Panc1 (cell line): ENCODE measurements at regions not wholly inside any gene's neighbourhood (a gene's known extent, or its start where the extent isn't known, plus 50 kb on each side); places are given as distances from the start of the nearest gene placed in this dataset.
A peak's percentile ranks its signal among the peaks of the same experiment; 100 is the strongest.

Experiments used
- ATAC-seq: fragments of 200-7000 bp; cut with Tn5 transposase; 2 replicates; pipeline ENCODE4 v1.9.1; 2020; ENCODE audit warnings: mild to moderate bottlenecking, moderate library complexity
- BruUV-seq: library from RNA; stranded (reverse); fragments of 400-500 nt; replicated peaks from 2 replicates; lab custom pipeline; 2021; lab: Mats Ljungman, UMichigan
- CTCF ChIA-PET: fragments of 300-600 bp; sonication (Branson Sonifier 250); formaldehyde crosslinking; loops from one replicate; lab custom pipeline; 2022; ENCODE audit warnings: antibody characterized with exemption; lab: Charles Lee
- POLR2A ChIA-PET: fragments of 300-600 bp; sonication (Branson Sonifier 250); formaldehyde crosslinking; loops from one replicate; lab custom pipeline; 2022; ENCODE audit warnings: antibody characterized with exemption; lab: Charles Lee
- DNase-seq: peaks from one replicate; pipeline ENCODE4 v3.0.0-alpha.2; 2010; ENCODE audit warnings: low read depth, low spot score
- H3K27ac ChIP-seq: 2 replicates; pipeline ENCODE4 v1.5.1; 2011; ENCODE audit warnings: mild to moderate bottlenecking, low read length, inconsistent platforms
- H3K27me3 ChIP-seq: fragments of 200-500 bp; sonication (Bioruptor generic); 2 replicates; pipeline ENCODE4 v1.6.0; 2014; ENCODE audit warnings: low read length, inconsistent platforms; ENCODE audit not compliant: control insufficient read depth, insufficient read depth
- H3K36me3 ChIP-seq: fragments of 200-500 bp; sonication (Bioruptor generic); 2 replicates; pipeline ENCODE4 v1.5.1; 2014; ENCODE audit warnings: inconsistent platforms, mild to moderate bottlenecking, low read length, moderate library complexity; ENCODE audit not compliant: control insufficient read depth, insufficient read depth
- H3K4me1 ChIP-seq: 2 replicates; pipeline ENCODE4 v1.5.1; 2011; ENCODE audit warnings: inconsistent platforms, mild to moderate bottlenecking, low read length, moderate library complexity; ENCODE audit not compliant: control insufficient read depth, insufficient read depth
- H3K4me3 ChIP-seq, 2 experiments: 2 replicates each; pipeline ENCODE4 v1.5.1; 2011 to 2012; ENCODE audit warnings: low read depth in 2 of 2, low read length in 2 of 2, mild to moderate bottlenecking in 2 of 2, inconsistent platforms in 1 of 2, moderate library complexity in 1 of 2
- H3K9me3 ChIP-seq: fragments of 200-500 bp; sonication (Bioruptor generic); 2 replicates; pipeline ENCODE4 v1.5.1; 2014; ENCODE audit warnings: low read depth, mild to moderate bottlenecking, inconsistent platforms, low read length, moderate library complexity; ENCODE audit not compliant: control insufficient read depth, insufficient read depth
- CTCF ChIP-seq: fragments of 450-650 bp; IDR thresholded peaks from 2 replicates; pipeline ENCODE4 v1.5.1; 2017; ENCODE audit warnings: mild to moderate bottlenecking
- POLR2AphosphoS5 ChIP-seq: IDR thresholded peaks from 2 replicates; pipeline ENCODE4 v1.6.1; 2012; ENCODE audit warnings: mild to moderate bottlenecking, low read depth, low read length, moderate library complexity
- REST ChIP-seq, 2 experiments: IDR thresholded peaks; 2 replicates each; pipeline ENCODE4 v1.6.1; 2011 to 2012; ENCODE audit warnings: low read depth in 2 of 2, control low read depth in 1 of 2, low read length in 1 of 2, mild to moderate bottlenecking in 1 of 2, moderate library complexity in 1 of 2; ENCODE audit not compliant: insufficient read depth in 1 of 2
- SIN3A ChIP-seq: IDR thresholded peaks from 2 replicates; pipeline ENCODE4 v1.6.1; 2012; ENCODE audit warnings: low read depth, mild to moderate bottlenecking, low read length, moderate library complexity, borderline replicate concordance; ENCODE audit not compliant: insufficient read depth
- TCF7L2 ChIP-seq: IDR thresholded peaks from 2 replicates; pipeline ENCODE4 v1.6.1; 2011; ENCODE audit warnings: mild to moderate bottlenecking, low read depth, low read length, inconsistent platforms
- in situ Hi-C: cut with HindIII; loops from 2 replicates; pipeline ENCODE4 v1.10.0; 2016; ENCODE audit warnings: low sequenced_read_pairs, low pct_unique_long_range_greater_than_20kb
- intact Hi-C: fragments of 100-400 bp; cut with micrococcal nuclease; formaldehyde crosslinking; loops from one replicate; pipeline ENCODE4 v1.10.0; 2022; ENCODE audit not compliant: unreplicated experiment

GRCh38 chr6:169933251-169933821 is 181.9 kb downstream of the ERMARD start:
- CTCF ChIA-PET, result no interaction called here
- no peaks in the 10 kb centered on the region for H3K36me3 ChIP-seq
- no peak for ATAC-seq
- no peak for DNase-seq
- TF ChIP-seq TCF7L2 (no peak), CTCF (no peak), POLR2AphosphoS5 (no peak), REST (IDR thresholded peaks at IDR 0.05; ENCODE audit: insufficient read depth in 1 of 2, low read depth in 2 of 2, low read length in 1 of 2) (no peak), SIN3A (no peak)
- POLR2A ChIA-PET, result interaction anchor here (0.6 kb wide), 1 partner anchor 1755 kb away, joined by 4 read pairs; no protein-coding TSS in a partner anchor
- no peaks in the 10 kb centered on the region for H3K27me3 ChIP-seq
- no peaks in the 10 kb centered on the region for H3K9me3 ChIP-seq
- no TSS peak for BruUV-seq
- in situ Hi-C loops (no loop called here), intact Hi-C loops (no loop called here)
- H3K4me1 ChIP-seq, result peaks cover 26% of the 10 kb centered on the region
- no peak overlapping the region for H3K27ac ChIP-seq
- H3K4me3 ChIP-seq, result no peak overlapping the region

DNA sequence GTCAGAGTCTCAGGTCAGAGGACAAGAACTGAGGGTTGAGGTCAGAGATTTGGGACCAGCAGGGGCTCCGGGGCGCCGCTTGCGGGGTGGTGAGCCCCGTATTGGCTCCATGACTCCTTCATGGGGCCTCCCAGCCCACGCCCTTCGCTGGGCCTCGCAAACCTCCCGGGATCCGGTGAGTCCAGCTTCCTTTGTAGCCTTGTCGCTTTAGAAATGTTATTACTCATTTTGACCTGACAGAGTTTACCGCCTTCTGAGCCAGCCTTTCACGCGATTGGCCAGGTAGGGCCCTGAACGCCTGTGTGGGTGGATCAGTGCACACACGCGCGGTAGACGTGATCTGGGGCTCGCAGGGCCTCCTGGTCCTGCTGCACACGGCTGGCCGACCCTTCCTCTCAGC is 181.1 kb downstream of the ERMARD start:
- ChIA-PET POLR2A (interaction anchor here (0.6 kb wide), 1 partner anchor 1754 kb away, joined by 4 read pairs; no protein-coding TSS in a partner anchor), CTCF (no interaction called here)
- DNase-seq (no peak), ATAC-seq (no peak)
- in situ Hi-C loops (no loop called here), intact Hi-C loops (no loop called here)
- Histone ChIP-seq H3K4me1 (peaks cover 26% of the 10 kb centered on the region), H3K27ac (peak overlapping the region; percentile 19; the same call in 1 of the 2 replicates), H3K4me3 (no peak overlapping the region), H3K27me3 (no peaks in the 10 kb centered on the region), H3K36me3 (no peaks in the 10 kb centered on the region), H3K9me3 (no peaks in the 10 kb centered on the region)
- TF ChIP-seq REST (IDR thresholded peaks at IDR 0.05; ENCODE audit: insufficient read depth in 1 of 2, low read depth in 2 of 2, low read length in 1 of 2) (no peak), SIN3A (no peak), TCF7L2 (no peak), POLR2AphosphoS5 (no peak), CTCF (no peak)
- no TSS peak for BruUV-seq
